ENCODE measurements at regions not wholly inside any gene's neighbourhood (a gene's known extent, or its start where the extent isn't known, plus 50 kb on each side); places are given as distances from the start of the nearest gene placed in this dataset.

- TF ChIP-seq CTCF (IDR thresholded peaks at IDR 0.05) (no peak), EZH2phosphoT487 (IDR thresholded peaks at IDR 0.05) (no peak)
Measured at GRCh38 chr18:51801514-51801913, 538.5 kb upstream of the DCC start.

Data from neural progenitor cell (in vitro differentiated cells).